ENCODE measurements at regions not wholly inside any gene's neighbourhood (a gene's known extent, or its start where the extent isn't known, plus 50 kb on each side); places are given as distances from the start of the nearest gene placed in this dataset.

DNA sequence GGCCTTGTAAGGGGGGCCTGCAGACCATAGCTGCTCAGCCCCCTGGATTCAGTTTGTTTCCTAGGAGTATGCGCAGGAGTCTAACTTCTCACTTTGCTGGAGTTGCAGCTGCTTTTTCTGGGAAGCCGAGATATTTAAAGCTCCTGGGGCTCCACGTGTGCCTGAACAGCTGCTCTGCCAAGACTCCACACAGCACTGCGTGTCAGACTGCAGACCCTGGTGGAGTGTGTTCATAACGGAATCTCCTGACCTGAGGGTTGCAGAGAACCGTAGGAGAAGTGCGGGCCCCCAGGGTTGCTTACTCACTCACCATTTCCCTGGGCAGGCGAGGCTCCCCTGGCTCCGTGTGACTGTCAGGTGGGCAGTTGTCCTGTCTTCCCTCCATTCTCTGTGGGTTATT, 474.3 kb upstream of the TMPRSS15 start:
- TF ChIP-seq, protein P1, sequence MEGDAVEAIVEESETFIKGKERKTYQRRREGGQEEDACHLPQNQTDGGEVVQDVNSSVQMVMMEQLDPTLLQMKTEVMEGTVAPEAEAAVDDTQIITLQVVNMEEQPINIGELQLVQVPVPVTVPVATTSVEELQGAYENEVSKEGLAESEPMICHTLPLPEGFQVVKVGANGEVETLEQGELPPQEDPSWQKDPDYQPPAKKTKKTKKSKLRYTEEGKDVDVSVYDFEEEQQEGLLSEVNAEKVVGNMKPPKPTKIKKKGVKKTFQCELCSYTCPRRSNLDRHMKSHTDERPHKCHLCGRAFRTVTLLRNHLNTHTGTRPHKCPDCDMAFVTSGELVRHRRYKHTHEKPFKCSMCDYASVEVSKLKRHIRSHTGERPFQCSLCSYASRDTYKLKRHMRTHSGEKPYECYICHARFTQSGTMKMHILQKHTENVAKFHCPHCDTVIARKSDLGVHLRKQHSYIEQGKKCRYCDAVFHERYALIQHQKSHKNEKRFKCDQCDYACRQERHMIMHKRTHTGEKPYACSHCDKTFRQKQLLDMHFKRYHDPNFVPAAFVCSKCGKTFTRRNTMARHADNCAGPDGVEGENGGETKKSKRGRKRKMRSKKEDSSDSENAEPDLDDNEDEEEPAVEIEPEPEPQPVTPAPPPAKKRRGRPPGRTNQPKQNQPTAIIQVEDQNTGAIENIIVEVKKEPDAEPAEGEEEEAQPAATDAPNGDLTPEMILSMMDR (IDR thresholded peaks at IDR 0.05; ENCODE audit: borderline replicate concordance, extremely low read depth, low read length, poor library complexity, severe bottlenecking) = no peak
- TF ChIP-seq EZH2 (IDR thresholded peaks at IDR 0.05; ENCODE audit: borderline replicate concordance, low read depth, low read length, severe bottlenecking) = no peak

Measured in DND-41 (cell line).